Endothelial cell of umbilical vein (primary cell): ENCODE measurements at regions not wholly inside any gene's neighbourhood (a gene's known extent, or its start where the extent isn't known, plus 50 kb on each side); places are given as distances from the start of the nearest gene placed in this dataset.

ENCODE experiments used
- EZH2 ChIP-seq: IDR thresholded peaks from 2 replicates; pipeline ENCODE4 v1.6.1; 2012; ENCODE audit warnings: borderline replicate concordance, low read depth, mild to moderate bottlenecking, moderate library complexity, low read length, inconsistent platforms; ENCODE audit not compliant: severe bottlenecking
- FOS ChIP-seq: IDR thresholded peaks from 2 replicates; pipeline ENCODE4 v1.6.1; 2011; ENCODE audit warnings: mild to moderate bottlenecking, low read length, moderate library complexity, borderline replicate concordance; ENCODE audit not compliant: insufficient read depth
- GATA2 ChIP-seq: IDR thresholded peaks from 2 replicates; pipeline ENCODE4 v1.7.0; 2011; ENCODE audit warnings: low read depth, mild to moderate bottlenecking, moderate library complexity, mixed read lengths, low read length; ENCODE audit not compliant: insufficient read length, insufficient read depth
- JUN ChIP-seq: IDR thresholded peaks from 2 replicates; pipeline ENCODE4 v1.6.1; 2011; ENCODE audit warnings: borderline replicate concordance, low read depth; ENCODE audit not compliant: insufficient read length, insufficient read depth
- MYC ChIP-seq: IDR thresholded peaks from one replicate; pipeline ENCODE4 v1.6.1; 2011; ENCODE audit warnings: mild to moderate bottlenecking, low read depth, low read length
- POLR2A ChIP-seq: IDR thresholded peaks from 2 replicates; pipeline ENCODE4 v1.6.1; 2012; ENCODE audit warnings: low read depth, mild to moderate bottlenecking, control low read depth, low read length
- POLR2AphosphoS5 ChIP-seq: IDR thresholded peaks from 2 replicates; pipeline ENCODE4 v1.6.1; 2012; ENCODE audit warnings: low read depth, mild to moderate bottlenecking, control low read depth, low read length, moderate library complexity; ENCODE audit not compliant: insufficient read depth
- TF ChIP-seq, protein P1 (sequence below), 2 donors: IDR thresholded peaks; 1 replicate in 1 of 2; 2 replicates in 1 of 2; pipeline ENCODE4 v1.5.1; 2011; ENCODE audit warnings: low read length in 2 of 2, mild to moderate bottlenecking in 2 of 2, moderate library complexity in 2 of 2, control low read depth in 1 of 2, inconsistent platforms in 1 of 2, low read depth in 1 of 2; ENCODE audit not compliant: insufficient read depth in 1 of 2; ENCODE audit errors: extremely low read depth in 1 of 2
- TF ChIP-seq, protein P2 (sequence below): IDR thresholded peaks from 2 replicates; pipeline ENCODE4 v1.6.1; 2011; ENCODE audit not compliant: insufficient read depth, insufficient read length

- TF ChIP-seq, protein P1, sequence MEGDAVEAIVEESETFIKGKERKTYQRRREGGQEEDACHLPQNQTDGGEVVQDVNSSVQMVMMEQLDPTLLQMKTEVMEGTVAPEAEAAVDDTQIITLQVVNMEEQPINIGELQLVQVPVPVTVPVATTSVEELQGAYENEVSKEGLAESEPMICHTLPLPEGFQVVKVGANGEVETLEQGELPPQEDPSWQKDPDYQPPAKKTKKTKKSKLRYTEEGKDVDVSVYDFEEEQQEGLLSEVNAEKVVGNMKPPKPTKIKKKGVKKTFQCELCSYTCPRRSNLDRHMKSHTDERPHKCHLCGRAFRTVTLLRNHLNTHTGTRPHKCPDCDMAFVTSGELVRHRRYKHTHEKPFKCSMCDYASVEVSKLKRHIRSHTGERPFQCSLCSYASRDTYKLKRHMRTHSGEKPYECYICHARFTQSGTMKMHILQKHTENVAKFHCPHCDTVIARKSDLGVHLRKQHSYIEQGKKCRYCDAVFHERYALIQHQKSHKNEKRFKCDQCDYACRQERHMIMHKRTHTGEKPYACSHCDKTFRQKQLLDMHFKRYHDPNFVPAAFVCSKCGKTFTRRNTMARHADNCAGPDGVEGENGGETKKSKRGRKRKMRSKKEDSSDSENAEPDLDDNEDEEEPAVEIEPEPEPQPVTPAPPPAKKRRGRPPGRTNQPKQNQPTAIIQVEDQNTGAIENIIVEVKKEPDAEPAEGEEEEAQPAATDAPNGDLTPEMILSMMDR (IDR thresholded peaks at IDR 0.05; ENCODE audit: extremely low read depth in 1 of 2, insufficient read depth in 1 of 2, low read depth in 1 of 2, low read length in 2 of 2), result no peak
- TF ChIP-seq JUN, result no peak
- TF ChIP-seq MYC, result no peak
- TF ChIP-seq POLR2AphosphoS5, result no peak
- no peak for TF ChIP-seq POLR2A
- no peak for TF ChIP-seq EZH2
- no peak for TF ChIP-seq FOS
- no peak for TF ChIP-seq GATA2
- TF ChIP-seq, protein P2, sequence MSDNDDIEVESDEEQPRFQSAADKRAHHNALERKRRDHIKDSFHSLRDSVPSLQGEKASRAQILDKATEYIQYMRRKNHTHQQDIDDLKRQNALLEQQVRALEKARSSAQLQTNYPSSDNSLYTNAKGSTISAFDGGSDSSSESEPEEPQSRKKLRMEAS, result no peak
Measured at GRCh38 chr6:15081447-15081846, 164.4 kb upstream of the JARID2 start.
